ENCODE measurements at regions not wholly inside any gene's neighbourhood (a gene's known extent, or its start where the extent isn't known, plus 50 kb on each side); places are given as distances from the start of the nearest gene placed in this dataset.

DNA sequence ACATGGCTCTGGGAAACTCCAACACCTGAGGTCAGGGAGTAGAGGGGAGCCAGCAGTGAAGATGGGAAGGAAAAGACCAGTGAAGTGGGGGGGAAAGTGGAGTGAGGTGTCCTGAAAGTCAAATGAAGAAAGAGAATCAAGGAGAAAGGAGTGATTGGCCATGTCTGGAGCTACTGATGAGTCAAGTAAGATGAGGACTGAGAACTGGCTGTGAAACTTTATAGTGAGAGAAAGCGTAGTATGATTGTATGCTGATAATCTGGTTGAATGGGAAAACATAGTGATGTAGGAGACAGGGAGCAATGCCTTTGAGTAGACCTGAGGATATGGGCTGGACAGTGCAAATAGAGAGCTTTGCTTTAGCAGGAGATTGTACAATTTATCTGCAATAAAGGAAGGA lies 183.6 kb upstream of the GMDS start:
- TF ChIP-seq, protein P1, sequence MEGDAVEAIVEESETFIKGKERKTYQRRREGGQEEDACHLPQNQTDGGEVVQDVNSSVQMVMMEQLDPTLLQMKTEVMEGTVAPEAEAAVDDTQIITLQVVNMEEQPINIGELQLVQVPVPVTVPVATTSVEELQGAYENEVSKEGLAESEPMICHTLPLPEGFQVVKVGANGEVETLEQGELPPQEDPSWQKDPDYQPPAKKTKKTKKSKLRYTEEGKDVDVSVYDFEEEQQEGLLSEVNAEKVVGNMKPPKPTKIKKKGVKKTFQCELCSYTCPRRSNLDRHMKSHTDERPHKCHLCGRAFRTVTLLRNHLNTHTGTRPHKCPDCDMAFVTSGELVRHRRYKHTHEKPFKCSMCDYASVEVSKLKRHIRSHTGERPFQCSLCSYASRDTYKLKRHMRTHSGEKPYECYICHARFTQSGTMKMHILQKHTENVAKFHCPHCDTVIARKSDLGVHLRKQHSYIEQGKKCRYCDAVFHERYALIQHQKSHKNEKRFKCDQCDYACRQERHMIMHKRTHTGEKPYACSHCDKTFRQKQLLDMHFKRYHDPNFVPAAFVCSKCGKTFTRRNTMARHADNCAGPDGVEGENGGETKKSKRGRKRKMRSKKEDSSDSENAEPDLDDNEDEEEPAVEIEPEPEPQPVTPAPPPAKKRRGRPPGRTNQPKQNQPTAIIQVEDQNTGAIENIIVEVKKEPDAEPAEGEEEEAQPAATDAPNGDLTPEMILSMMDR (conservative IDR thresholded peaks at IDR 0.05; ENCODE audit: low read depth, low read length): no peak
- H3K4me3 ChIP-seq (ENCODE audit: low read length): no peak overlapping the region
- no peak for DNase-seq (ENCODE audit: low read depth)

DNA sequence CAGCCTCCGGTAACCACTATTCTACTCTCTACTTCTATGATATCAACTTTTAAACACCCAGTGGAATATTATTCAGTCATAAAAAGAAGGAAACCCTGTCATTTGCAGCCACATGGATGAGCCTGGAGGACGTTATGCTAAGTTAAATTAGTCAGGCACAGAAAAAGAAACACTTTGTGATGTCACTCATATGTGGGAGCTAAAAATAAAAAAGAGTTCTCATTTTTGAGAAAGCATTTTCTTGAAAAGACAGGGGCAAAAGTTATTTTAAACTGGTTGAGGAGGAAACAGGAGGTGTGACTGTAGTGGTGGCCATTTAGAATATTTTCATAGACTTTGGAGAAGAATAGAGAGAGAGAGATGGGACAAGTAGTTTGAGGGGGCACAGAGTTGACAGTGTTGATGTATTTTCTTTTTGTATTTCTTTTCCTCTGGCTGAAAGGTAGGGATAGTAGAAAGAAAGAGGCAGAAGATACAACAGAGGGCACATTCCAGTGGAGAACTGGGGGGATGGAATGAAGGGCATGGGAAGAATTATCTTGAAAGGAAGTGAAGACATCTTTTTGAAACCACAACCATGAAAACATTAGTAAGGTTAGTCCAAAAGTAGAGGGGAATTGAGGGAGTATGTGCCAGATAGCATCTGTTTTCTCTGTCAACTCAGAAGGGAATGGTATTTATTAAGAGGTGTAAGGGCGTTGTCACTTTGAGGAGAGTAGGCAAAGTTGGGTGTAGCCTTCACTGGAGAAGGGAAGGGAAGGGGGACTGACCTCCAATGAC lies 181.3 kb upstream of the GMDS start:
- no peak overlapping the region for H3K4me3 ChIP-seq (ENCODE audit: low read length)
- no peak for DNase-seq (ENCODE audit: low read depth)
- TF ChIP-seq, protein P1 (conservative IDR thresholded peaks at IDR 0.05; ENCODE audit: low read depth, low read length): no peak

DNA sequence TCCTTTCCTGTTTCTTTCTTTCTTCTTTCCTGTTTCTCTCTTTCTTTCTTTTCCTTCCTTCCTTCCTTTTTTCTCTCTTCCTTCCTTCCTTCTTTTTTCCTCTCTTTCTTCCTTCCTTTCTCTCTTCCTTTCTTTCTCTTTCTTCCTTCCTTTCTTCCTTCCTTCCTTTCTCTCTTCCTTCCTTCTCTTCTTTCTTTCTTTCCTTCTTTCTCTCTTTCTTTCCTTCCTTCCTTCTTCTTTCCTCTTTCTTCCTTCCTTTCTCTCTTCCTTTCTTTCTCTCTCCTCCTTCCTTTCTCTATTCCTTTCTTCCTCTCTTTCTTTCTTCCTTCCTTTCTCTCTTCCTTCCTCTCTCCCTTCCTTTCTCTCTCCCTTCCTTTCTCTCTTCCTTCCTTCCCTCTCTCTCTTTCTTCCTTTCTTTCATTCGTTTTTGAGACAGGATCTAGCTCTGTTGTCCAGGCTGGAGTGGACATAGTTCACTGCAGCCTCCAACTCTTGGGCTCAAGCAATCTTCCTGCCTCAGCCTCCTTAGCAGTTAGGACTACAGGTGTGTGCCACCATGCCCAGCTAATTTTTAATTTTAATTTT lies 170.8 kb upstream of the GMDS start:
- no peak for DNase-seq (ENCODE audit: low read depth)
- TF ChIP-seq, protein P1 (conservative IDR thresholded peaks at IDR 0.05; ENCODE audit: low read depth, low read length): no peak
- H3K4me3 ChIP-seq (ENCODE audit: low read length): no peak overlapping the region

DNA sequence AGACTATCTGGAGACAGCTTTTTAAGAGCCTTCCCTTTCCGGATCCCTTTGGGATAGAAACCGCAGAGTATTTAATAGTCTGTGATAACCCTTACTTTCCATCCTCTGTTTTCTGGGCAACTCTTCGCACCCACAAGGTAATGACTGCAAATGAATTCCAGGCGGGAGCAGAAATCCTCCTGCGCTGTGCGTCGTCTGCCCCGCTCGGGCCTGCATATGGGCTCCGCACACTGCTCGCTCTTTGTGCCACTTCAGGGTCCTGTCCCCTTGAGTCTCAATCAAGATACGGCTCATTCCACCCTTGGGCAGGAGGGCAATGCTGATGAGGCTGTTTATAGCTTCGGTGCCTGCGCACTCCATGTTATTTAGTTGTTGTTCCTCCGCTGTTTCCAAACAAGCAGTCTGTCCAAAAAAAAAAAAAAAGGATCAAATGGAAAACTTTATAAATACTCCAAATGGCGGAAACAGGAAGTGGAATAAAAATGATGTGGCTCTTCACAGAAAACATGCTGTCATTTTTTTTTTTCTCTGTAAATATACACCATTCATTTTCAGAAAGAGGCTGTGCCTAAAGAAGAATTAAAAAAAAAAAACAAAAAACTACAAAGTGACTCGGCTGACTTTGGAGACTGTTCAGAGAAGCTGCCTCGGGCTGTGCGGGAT lies 169.6 kb upstream of the GMDS start:
- TF ChIP-seq, protein P1 (conservative IDR thresholded peaks at IDR 0.05; ENCODE audit: low read depth, low read length): no peak
- no peak overlapping the region for H3K4me3 ChIP-seq (ENCODE audit: low read length)
- no peak for DNase-seq (ENCODE audit: low read depth)

DNA sequence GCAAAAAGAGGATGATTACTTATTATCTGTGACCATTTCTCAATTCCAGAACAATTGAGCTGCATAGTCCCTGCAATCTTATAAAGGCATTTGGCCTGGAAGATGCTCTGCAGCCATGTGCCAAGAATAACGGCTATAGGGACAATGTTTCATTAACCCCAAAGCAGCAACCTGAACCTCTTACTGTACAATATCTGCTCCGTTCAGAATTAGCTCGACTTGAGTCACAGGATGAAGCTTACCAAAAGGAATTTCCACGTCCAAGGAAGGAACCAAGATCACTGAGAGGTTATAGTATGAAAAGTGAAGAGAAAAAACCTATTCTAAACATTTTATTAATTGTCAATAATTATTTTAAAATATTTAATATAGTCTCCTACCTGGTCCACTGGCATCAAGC lies 167.3 kb upstream of the GMDS start:
- no peak overlapping the region for H3K4me3 ChIP-seq (ENCODE audit: low read length)
- TF ChIP-seq, protein P1 (conservative IDR thresholded peaks at IDR 0.05; ENCODE audit: low read depth, low read length): no peak
- no peak for DNase-seq (ENCODE audit: low read depth)

DNA sequence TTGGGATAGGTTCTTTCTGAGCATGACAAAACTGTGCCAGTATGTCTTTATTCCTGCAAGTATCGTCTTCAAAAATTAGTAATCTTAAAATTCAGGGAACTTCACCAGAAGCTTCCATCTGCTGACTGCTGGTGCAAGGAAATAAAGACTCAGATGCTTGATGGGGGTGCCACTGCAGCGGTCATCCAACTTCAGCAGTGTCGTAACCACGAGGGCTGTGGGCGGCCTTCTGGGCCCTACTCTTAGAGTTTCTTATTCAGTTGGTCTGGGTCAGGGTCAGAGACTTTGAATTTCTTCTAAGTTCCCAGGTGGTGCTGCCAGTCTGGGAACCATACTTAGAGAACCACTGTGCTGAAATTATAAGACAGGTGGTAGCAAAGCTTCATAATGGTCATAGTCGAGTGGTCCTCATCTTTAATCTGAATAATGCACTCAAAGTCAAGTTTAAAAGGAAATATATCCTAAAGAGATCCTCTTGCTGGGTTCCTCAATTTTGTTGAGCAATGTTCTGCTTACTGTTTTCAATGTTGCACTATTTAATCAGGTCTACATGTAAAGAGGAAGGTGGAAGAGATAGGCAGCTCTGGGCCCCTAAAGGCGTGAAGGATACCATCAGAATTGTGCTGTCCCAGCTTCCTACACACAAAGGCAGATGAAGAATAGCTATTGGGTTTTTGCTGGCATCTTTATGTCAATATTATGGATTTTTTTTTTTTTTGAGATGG lies 165.4 kb upstream of the GMDS start:
- no peak overlapping the region for H3K4me3 ChIP-seq (ENCODE audit: low read length)
- no peak for DNase-seq (ENCODE audit: low read depth)
- TF ChIP-seq, protein P1 (conservative IDR thresholded peaks at IDR 0.05; ENCODE audit: low read depth, low read length): no peak
